HG03565 (cell line): ENCODE measurements at regions not wholly inside any gene's neighbourhood (a gene's known extent, or its start where the extent isn't known, plus 50 kb on each side); places are given as distances from the start of the nearest gene placed in this dataset.

Experiments
- ATAC-seq: cut with Tn5 transposase; IDR thresholded peaks from one replicate; pipeline ENCODE4 v1.9.1; 2021; ENCODE audit warnings: mild to moderate bottlenecking, moderate library complexity; ENCODE audit not compliant: unreplicated experiment

DNA sequence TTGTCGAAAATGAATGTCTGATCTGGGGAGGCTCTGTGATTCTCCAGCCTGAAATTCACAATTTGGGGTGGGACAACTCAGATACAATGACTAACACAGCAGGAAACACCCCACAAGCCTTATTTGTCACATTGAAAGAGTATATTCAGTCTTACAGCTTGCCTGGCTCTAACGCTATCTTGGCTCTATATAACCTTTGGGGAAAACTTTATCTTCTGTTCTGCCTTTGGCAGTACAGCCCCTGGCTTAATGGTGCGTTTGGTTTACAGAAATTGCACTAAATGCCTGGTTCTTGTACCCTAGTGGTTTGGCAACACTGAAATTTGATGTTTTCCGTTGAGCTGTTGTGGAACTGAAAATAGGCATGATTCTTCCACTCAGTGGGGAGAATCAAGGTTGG lies 178.1 kb upstream of the VEGFC start:
- no peak for ATAC-seq

- no peak for ATAC-seq
Observed at GRCh38 chr4:176971576-176972115, 178.9 kb upstream of the VEGFC start.

GRCh38 chr4:176979416-176979815 lies 186.7 kb upstream of the VEGFC start:
- no peak for ATAC-seq

- ATAC-seq, result no peak
Observed at GRCh38 chr4:176981074-176981473, 188.4 kb upstream of the VEGFC start.

DNA sequence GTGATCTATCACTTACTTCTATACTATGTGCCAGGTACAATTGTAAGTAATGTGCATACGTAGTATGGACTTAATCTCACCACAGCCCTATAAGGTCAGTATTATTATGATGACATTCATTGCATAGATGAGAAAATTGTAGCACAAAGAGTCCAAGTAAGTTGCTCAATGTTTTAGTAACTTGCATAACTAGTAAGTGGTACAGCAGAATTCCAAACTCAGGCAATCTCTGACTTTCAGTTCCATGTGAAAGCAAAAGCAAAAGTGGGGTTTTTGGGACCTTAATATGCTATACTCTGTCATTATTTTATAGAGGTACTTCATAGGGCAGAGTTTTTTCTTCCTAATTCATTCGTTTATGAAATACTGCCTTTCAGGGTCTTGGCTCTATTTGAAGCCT lies 188.8 kb upstream of the VEGFC start:
- no peak for ATAC-seq

- ATAC-seq, result no peak
Observed at GRCh38 chr4:176988226-176988625, 195.5 kb upstream of the VEGFC start.

DNA sequence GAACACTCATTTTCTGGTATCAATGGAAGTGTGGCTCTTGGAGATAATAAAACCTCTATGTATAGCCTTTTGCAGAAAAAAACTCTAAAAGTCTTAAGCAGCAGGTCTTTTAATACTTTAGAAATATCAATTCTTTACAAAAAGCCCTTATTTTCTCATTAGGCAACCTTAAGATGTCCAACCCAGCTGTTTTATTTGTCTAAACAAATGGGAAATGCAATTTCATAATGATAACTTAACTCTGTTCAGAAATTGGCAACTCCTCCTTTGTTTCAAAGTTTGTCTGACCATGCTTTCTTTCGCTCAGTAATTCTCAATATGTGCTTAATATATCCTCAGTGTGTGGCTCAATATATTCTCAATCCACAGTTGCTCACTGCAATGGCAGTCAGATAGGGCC lies 196.5 kb upstream of the VEGFC start:
- no peak for ATAC-seq

DNA sequence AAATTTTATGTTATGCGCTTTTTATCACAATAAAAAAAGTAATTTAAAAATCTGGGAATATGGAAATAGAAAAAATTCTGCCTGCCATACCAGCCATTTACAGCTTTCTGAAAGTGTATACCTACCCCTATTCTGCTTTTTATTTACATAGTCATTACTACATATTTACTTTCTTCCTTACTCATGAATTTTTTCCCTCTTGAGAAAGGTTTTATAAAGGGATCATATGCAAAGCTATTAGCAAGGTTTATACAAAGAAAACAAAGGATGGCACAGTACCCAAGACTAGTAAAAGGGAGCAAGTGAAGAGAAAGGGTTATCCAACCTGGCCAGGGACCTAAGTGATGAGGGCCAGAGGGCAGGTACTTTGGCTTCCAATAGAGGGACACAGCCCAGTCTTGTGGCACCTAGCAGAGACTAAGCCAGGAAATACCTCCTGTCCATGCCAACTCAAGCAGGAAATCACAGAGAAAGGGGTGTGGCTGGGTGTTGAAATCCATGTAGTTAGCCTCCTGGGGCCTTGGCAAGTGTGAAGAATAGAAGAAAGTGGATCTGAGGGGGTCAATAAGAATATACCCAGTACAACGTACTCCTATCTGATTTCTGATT lies 207.3 kb upstream of the VEGFC start:
- ATAC-seq, result no peak

- no peak for ATAC-seq
Observed at GRCh38 chr4:177001271-177002175, 208.8 kb upstream of the VEGFC start.

DNA sequence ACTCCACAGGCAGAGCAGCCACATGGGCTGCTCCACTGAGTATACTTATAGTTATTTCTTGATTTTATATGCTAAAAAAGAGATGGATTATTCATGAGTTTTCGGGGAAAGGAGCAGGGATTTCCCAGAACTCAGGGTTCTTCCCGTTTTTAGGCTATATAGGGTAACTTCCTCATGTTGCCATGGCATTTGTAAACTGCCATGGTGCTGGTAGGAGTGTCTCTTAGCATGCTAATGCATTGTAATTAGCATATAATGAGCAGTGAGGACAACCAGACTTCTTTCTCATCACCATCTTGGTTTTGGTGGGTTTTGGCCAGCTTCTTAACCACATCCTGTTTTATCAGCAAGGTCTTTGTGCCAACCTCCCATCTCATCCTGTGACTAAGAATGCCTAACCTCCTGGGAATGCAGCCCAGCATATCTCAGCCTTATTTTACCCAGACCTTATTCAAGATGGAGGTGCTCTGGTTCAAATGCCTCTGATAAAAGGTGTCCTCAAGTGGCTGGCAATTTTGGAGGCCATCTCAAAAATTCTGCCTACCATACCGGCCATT lies 213.0 kb upstream of the VEGFC start:
- no peak for ATAC-seq

DNA sequence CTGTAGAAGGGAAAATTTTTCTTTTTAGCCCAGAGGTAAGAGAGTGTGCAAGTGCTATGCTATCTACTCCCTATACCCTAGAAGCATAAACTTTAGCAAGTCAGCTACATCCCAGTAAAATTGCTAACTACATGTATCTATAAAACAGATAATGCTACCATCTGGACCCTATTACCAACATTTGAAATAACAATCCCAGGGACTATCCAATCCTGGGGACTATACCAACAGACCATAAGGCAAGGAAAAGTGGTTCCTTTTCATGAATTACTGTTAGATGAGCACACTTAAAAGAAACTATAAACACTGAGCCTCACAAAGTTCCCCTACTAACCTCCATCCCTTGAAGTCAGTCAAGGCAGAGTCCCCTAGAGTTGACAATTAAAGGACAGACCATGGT lies 213.6 kb upstream of the VEGFC start:
- ATAC-seq, result no peak

DNA sequence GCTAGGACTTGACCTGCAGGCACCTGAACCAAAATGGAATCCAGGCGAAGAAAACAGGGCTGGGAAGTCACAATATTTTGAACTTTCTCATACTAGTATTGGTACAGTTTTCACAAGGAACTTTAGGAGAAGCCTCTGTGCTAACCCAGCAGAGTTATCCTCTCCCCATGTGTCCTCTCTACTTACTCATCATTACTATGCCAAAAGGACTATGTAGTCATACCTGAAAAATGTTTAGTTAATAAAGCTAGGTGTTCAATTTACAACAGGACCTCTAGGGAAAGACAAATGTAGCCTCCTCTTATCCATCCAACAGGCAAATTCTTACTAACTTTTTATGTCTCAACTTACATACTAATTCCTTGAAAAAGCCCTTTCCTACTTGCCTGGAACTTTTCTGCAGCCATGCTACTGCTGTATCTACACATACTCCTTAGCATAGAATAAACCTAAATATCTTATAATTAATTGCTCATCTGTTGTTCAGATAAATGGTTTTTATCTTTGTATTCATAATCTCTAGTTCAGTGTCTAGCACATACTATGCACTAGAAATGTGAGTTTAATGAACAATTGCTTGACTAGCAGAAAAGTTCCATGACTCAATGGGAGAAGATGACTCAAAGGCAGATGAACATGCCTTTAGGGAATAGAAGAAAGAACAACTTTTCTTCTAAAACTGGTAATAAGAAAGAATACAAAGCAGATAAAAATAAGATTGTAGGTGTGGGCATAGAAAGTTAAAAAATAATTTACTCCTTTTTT lies 215.5 kb upstream of the VEGFC start:
- no peak for ATAC-seq

GRCh38 chr4:177008836-177009501 lies 216.2 kb upstream of the VEGFC start:
- ATAC-seq, result no peak

DNA sequence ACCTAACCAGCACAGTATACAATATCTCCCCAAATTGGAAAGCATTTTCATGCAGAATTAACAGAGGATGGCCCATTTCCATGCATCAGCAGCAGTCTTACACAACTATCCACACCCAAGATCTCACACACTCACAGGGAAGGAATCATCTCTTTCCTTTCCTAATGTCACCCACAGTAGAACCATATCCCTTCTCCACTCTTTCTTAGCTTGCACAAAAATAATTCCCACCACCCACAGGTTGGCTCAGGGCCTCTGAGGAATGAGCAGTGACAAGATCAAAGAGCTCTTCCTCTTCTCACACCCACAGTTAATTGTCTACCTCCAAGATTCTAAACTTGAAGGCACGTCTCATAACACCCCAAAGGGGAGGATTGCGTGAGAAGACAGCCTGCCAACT lies 217.7 kb upstream of the VEGFC start:
- no peak for ATAC-seq

DNA sequence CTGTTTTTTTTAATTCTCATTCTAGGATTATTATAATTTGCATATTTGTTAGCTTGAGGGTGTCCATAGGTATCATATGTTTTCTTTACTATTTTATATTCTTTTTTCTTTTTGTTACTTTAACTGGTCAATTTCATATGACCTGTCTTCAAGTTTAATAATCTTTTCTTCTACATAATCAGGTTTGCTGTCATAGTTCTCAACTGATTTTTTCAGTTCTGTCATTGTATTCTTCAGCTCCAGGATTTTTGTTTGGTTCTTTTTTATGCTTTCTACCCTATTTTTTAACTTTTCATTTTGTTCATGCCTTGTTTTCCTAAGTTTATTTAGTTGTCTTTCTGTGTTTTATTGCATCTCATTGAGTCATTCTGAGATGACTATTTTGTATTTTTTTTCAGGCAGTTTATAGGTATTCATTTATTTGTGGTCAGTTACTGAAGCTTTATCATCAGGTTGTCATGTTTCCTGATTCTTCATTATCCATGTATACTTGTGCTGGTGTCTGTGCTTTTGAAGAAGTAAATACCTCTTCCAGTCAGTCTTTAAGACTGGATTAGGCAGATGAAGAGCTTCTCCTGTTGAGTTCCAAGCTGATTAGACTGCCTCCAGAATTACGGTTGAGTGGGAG lies 220.3 kb upstream of the VEGFC start:
- no peak for ATAC-seq

GRCh38 chr4:177016541-177017141 lies 223.9 kb upstream of the VEGFC start:
- ATAC-seq, result no peak

DNA sequence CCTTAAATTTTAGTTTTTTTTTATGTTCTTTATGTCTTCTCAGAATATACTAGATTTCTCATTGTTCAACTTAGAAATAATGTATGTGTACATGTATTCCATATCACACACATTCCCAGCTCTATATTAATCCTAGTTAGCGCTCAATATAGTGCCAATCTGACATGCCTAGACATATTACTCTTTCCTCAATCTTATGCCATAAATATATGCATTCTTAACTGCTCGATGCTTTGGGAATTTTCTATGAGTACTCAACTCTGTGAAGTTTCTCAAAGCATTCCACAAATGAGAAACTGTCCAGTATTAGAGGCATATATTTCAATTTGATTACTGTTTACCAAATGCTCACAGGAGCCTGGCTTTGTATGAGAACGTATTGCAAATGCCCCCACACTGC lies 231.2 kb upstream of the VEGFC start:
- no peak for ATAC-seq

- no peak for ATAC-seq
Observed at GRCh38 chr4:177032341-177032740, 239.6 kb upstream of the VEGFC start.

DNA sequence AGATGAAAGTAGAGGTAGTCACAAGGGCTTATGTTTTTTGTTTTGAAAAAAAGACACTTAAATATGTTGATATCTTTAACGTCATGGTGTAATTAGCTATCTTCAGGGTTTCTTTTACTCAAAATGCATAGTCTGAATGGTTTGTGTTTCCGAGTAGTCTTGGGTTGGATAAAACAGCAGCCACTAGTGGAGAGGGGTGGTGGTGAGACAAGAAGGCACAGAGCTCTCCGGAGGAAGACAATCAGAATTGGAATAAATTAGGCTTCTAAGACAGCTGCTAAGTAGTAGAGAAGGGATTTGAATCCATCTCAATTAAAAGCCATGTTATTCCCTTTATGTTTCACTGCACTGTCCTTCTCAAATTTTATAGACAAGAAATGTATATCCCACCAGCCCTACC lies 240.4 kb upstream of the VEGFC start:
- ATAC-seq, result no peak

DNA sequence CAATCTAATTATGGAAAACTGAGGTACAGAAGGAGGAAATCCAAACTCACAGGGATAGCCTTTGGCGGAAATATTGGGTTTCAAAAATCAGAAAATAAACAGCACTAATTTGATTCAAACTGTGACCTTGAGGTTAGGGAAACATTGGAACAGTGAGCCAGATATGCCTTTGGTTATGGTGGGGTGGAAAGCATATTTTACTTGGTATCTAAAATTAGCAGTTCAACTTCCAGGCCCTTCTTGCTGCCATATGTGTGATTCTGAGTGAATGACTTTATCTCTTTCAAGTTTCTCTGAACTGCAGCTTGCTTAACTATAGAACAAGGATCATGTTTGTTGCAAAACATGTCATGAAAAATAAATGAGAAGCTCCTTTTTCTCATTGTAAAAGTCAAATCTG lies 240.9 kb upstream of the VEGFC start:
- ATAC-seq, result no peak
